HCT116 (cell line): ENCODE measurements at regions not wholly inside any gene's neighbourhood (a gene's known extent, or its start where the extent isn't known, plus 50 kb on each side); places are given as distances from the start of the nearest gene placed in this dataset.

Experiments used
- ATAC-seq: fragments of 200-7000 bp; cut with Tn5 transposase; 2 replicates; pipeline ENCODE4 v1.9.1; 2020; ENCODE audit warnings: mild to moderate bottlenecking, moderate library complexity
- BruUV-seq: library from RNA; stranded (reverse); fragments of 400-500 nt; replicated peaks from 2 replicates; lab custom pipeline; 2021; lab: Mats Ljungman, UMichigan
- CTCF ChIA-PET: fragments of 300-600 bp; sonication (Branson Sonifier 250); formaldehyde crosslinking; loops from one replicate; lab custom pipeline; 2021; ENCODE audit warnings: antibody characterized with exemption; lab: Charles Lee
- POLR2A ChIA-PET: fragments of 300-600, 350-600 bp; sonication (Branson Sonifier 250); formaldehyde crosslinking; loops from one replicate; lab custom pipeline; 2021; ENCODE audit warnings: antibody characterized with exemption; lab: Charles Lee
- RAD21 ChIA-PET, 2 experiments: fragments of 300-600 bp; sonication (Branson Sonifier 250); formaldehyde crosslinking; loops; one replicate each; lab custom pipeline; 2023; ENCODE audit warnings: low total read pairs in 2 of 2; ENCODE audit not compliant: uncharacterized antibody in 2 of 2, unreplicated experiment in 2 of 2, low non-redundant PET in 1 of 2; lab: Charles Lee
- DNase-seq: peaks from one replicate; pipeline ENCODE4 v3.0.0-alpha.2; 2010; ENCODE audit warnings: low read depth, low spot score
- H2AFZ ChIP-seq: fragments of 200-600 bp; shearing (Covaris generic), sonication (generic); 2 replicates; pipeline ENCODE4 v1.6.1; 2017; ENCODE audit warnings: low read depth, mixed run types, mixed read lengths, antibody characterized with exemption, low read length; ENCODE audit not compliant: poor library complexity, severe bottlenecking
- H3K27ac ChIP-seq: 2 replicates; pipeline ENCODE4 v1.5.1; 2012; ENCODE audit warnings: low read depth, low read length
- H3K27me3 ChIP-seq: fragments of 200-600 bp; sonication (generic); 2 replicates; pipeline ENCODE4 v1.6.1; 2016; ENCODE audit warnings: mixed run types, low read length, mixed read lengths; ENCODE audit not compliant: insufficient read depth
- H3K36me3 ChIP-seq, 2 experiments: fragments of 200-500 bp in 1 of 2; fragments of 200-600 bp in 1 of 2; sonication (Bioruptor generic) in 1 of 2; sonication (generic) in 1 of 2; 2 replicates each; pipeline versions ENCODE4 v1.5.1 to v1.6.1; 2014 to 2016; ENCODE audit warnings: low read length in 2 of 2, inconsistent platforms in 1 of 2, mixed read lengths in 1 of 2, mixed run types in 1 of 2; ENCODE audit not compliant: insufficient read depth in 2 of 2, control insufficient read depth in 1 of 2
- H3K4me1 ChIP-seq, 2 experiments: fragments of 200-600 bp in 1 of 2; sonication (generic) in 1 of 2; 2 replicates each; pipeline versions ENCODE4 v1.5.1 to v1.6.1; 2012 to 2017; ENCODE audit warnings: low read length in 2 of 2, inconsistent platforms in 1 of 2, mild to moderate bottlenecking in 1 of 2, mixed read lengths in 1 of 2, mixed run types in 1 of 2, moderate library complexity in 1 of 2; ENCODE audit not compliant: insufficient read depth in 2 of 2, control insufficient read depth in 1 of 2
- H3K4me2 ChIP-seq: fragments of 200-600 bp; sonication (generic); 2 replicates; pipeline ENCODE4 v1.6.1; 2017; ENCODE audit warnings: mixed run types, low read length, mixed read lengths
- H3K4me3 ChIP-seq, 2 experiments: fragments of 200-600 bp in 1 of 2; sonication (generic) in 1 of 2; replicated peaks in 1 of 2; 2 replicates each; pipeline ENCODE4 v1.5.1; 2011 to 2016; ENCODE audit warnings: low read length in 2 of 2, control low read depth in 1 of 2, low read depth in 1 of 2, mild to moderate bottlenecking in 1 of 2, mixed read lengths in 1 of 2, mixed run types in 1 of 2
- H3K79me2 ChIP-seq: fragments of 200-600 bp; sonication (generic); 2 replicates; pipeline ENCODE4 v1.6.1; 2017; ENCODE audit warnings: mild to moderate bottlenecking, mixed run types, low read length, moderate library complexity, mixed read lengths; ENCODE audit not compliant: insufficient read depth
- H3K9ac ChIP-seq: fragments of 200-600 bp; sonication (generic); 2 replicates; pipeline ENCODE4 v1.6.1; 2016; ENCODE audit warnings: low read length, mixed read lengths
- H3K9me2 ChIP-seq: fragments of 200-600 bp; sonication (generic), shearing (Covaris generic); 2 replicates; pipeline ENCODE4 v1.6.1; 2017; ENCODE audit warnings: mixed run types, mild to moderate bottlenecking, moderate library complexity; ENCODE audit not compliant: insufficient read depth
- H3K9me3 ChIP-seq, 2 experiments: fragments of 200-500 bp in 1 of 2; fragments of 200-600 bp in 1 of 2; sonication (Bioruptor generic) in 1 of 2; sonication (generic) in 1 of 2; 2 replicates each; pipeline ENCODE4 v1.6.1; 2014 to 2017; ENCODE audit warnings: low read length in 2 of 2, mixed read lengths in 2 of 2, inconsistent platforms in 1 of 2, low read depth in 1 of 2, mild to moderate bottlenecking in 1 of 2, mixed run types in 1 of 2, moderate library complexity in 1 of 2; ENCODE audit not compliant: control insufficient read depth in 1 of 2, insufficient read depth in 1 of 2
- H4K20me1 ChIP-seq: fragments of 200-600 bp; sonication (generic), shearing (Covaris generic); 2 replicates; pipeline ENCODE4 v1.6.1; 2017; ENCODE audit warnings: mixed run types, mild to moderate bottlenecking, moderate library complexity; ENCODE audit not compliant: insufficient read depth
- CEBPB ChIP-seq: IDR thresholded peaks from 2 replicates; pipeline ENCODE4 v1.6.1; 2012; ENCODE audit warnings: low read depth
- EGR1 ChIP-seq: IDR thresholded peaks from 2 replicates; pipeline ENCODE4 v1.6.1; 2012; ENCODE audit warnings: low read depth
- ELF1 ChIP-seq: IDR thresholded peaks from 2 replicates; pipeline ENCODE4 v1.6.1; 2012; ENCODE audit warnings: low read depth, borderline replicate concordance
- EZH2phosphoT487 ChIP-seq: fragments of 200-600 bp; IDR thresholded peaks from 2 replicates; pipeline ENCODE4 v1.6.1; 2018; ENCODE audit warnings: antibody characterized with exemption, borderline replicate concordance
- FOSL1 ChIP-seq: IDR thresholded peaks from 2 replicates; pipeline ENCODE4 v1.6.1; 2012; ENCODE audit warnings: low read depth
- JUND ChIP-seq: IDR thresholded peaks from 2 replicates; pipeline ENCODE4 v1.6.1; 2012
- POLR2A ChIP-seq: IDR thresholded peaks from 2 replicates; pipeline ENCODE4 v1.7.0; 2011; ENCODE audit warnings: borderline replicate concordance; ENCODE audit not compliant: insufficient read depth, insufficient read length; ENCODE audit errors: extremely low read depth
- POLR2AphosphoS5 ChIP-seq: IDR thresholded peaks from 2 replicates; pipeline ENCODE4 v1.6.1; 2011; ENCODE audit warnings: mild to moderate bottlenecking, low read depth, low read length, moderate library complexity
- RAD21 ChIP-seq: IDR thresholded peaks from 2 replicates; pipeline ENCODE4 v1.6.1; 2012; ENCODE audit warnings: low read depth, mild to moderate bottlenecking
- SIN3A ChIP-seq: IDR thresholded peaks from 2 replicates; pipeline ENCODE4 v1.6.1; 2012; ENCODE audit warnings: low read depth
- TCF7L2 ChIP-seq: IDR thresholded peaks from 2 replicates; pipeline ENCODE4 v1.7.0; 2011; ENCODE audit warnings: borderline replicate concordance, inconsistent platforms; ENCODE audit not compliant: insufficient read depth, insufficient read length; ENCODE audit errors: extremely low read depth
- YY1 ChIP-seq: IDR thresholded peaks from 2 replicates; pipeline ENCODE4 v1.6.1; 2011; ENCODE audit warnings: low read length, low read depth, moderate library complexity, mild to moderate bottlenecking; ENCODE audit not compliant: insufficient replicate concordance; ENCODE audit errors: extremely low read depth
- ZFX ChIP-seq: fragments of 450-650 bp; IDR thresholded peaks from 2 replicates; pipeline ENCODE4 v1.6.1; 2017
- ZNF274 ChIP-seq: fragments of 200-500 bp; sonication (Bioruptor generic); IDR thresholded peaks from 2 replicates; pipeline ENCODE4 v1.6.1; 2014; ENCODE audit warnings: mild to moderate bottlenecking, low read depth, low read length, inconsistent platforms
- intact Hi-C: fragments of 100-400 bp; cut with micrococcal nuclease; formaldehyde crosslinking; loops from 2 replicates; pipeline ENCODE4 v1.10.0; 2022
- TF ChIP-seq, protein P1 (sequence below): IDR thresholded peaks from 2 replicates; pipeline ENCODE4 v1.6.1; 2012
- TF ChIP-seq, protein P2 (sequence below), 3 experiments: fragments of 200-600 bp in 1 of 3; sonication (generic) in 1 of 3; IDR thresholded peaks in 2 of 3; conservative IDR thresholded peaks in 1 of 3; 2 replicates each; pipeline ENCODE4 v1.5.1; 2012 to 2017; ENCODE audit warnings: low read depth in 2 of 3, low read length in 2 of 3, antibody characterized with exemption in 1 of 3, borderline replicate concordance in 1 of 3, control low read depth in 1 of 3, mild to moderate bottlenecking in 1 of 3, mixed read lengths in 1 of 3, mixed run types in 1 of 3, moderate library complexity in 1 of 3; ENCODE audit not compliant: insufficient read depth in 1 of 3
- TF ChIP-seq, protein P3 (sequence below): IDR thresholded peaks from 2 replicates; pipeline ENCODE4 v1.6.1; 2012
- TF ChIP-seq, protein P4 (sequence below): IDR thresholded peaks from 2 replicates; pipeline ENCODE4 v1.6.1; 2012; ENCODE audit warnings: low read depth

DNA sequence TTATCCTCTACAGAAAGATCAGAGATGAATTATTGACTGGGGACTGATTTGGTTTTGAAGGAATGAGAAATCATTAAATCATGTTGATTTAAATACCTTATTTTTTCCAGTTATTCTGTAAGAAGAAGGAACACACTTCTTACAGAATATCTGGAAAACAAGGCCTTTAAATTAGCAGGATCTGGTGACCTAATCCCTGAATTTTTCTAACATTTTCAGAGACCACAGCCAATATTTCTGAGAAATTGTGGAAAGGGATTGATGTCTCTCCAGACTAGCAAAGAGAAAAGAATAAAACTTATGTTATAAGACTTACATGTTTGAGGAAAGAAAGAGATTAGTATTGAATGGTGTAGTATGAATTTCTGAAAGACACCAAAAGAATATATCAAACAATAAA lies 104.0 kb downstream of the KCNE4 start:
- POLR2A ChIA-PET: no interaction called here
- no peaks in the 10 kb centered on the region for H3K9me3 ChIP-seq
- H3K4me1 ChIP-seq: no peaks in the 10 kb centered on the region
- CTCF ChIA-PET: no interaction called here
- TF ChIP-seq JUND (no peak), YY1 (no peak), CEBPB (no peak), RAD21 (no peak), ZFX (no peak), POLR2AphosphoS5 (no peak), ELF1 (no peak), ZNF274 (no peak), EGR1 (no peak), EZH2phosphoT487 (no peak), FOSL1 (no peak), TCF7L2 (no peak), SIN3A (no peak), POLR2A (no peak)
- TF ChIP-seq, protein P1, sequence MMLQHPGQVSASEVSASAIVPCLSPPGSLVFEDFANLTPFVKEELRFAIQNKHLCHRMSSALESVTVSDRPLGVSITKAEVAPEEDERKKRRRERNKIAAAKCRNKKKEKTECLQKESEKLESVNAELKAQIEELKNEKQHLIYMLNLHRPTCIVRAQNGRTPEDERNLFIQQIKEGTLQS: no peak
- TF ChIP-seq, protein P2, sequence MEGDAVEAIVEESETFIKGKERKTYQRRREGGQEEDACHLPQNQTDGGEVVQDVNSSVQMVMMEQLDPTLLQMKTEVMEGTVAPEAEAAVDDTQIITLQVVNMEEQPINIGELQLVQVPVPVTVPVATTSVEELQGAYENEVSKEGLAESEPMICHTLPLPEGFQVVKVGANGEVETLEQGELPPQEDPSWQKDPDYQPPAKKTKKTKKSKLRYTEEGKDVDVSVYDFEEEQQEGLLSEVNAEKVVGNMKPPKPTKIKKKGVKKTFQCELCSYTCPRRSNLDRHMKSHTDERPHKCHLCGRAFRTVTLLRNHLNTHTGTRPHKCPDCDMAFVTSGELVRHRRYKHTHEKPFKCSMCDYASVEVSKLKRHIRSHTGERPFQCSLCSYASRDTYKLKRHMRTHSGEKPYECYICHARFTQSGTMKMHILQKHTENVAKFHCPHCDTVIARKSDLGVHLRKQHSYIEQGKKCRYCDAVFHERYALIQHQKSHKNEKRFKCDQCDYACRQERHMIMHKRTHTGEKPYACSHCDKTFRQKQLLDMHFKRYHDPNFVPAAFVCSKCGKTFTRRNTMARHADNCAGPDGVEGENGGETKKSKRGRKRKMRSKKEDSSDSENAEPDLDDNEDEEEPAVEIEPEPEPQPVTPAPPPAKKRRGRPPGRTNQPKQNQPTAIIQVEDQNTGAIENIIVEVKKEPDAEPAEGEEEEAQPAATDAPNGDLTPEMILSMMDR (IDR thresholded peaks at IDR 0.05 in 2 of 3, conservative IDR thresholded peaks at IDR 0.05 in 1 of 3; ENCODE audit: borderline replicate concordance in 1 of 3, insufficient read depth in 1 of 3, low read depth in 2 of 3, low read length in 2 of 3): no peak
- TF ChIP-seq, protein P3, sequence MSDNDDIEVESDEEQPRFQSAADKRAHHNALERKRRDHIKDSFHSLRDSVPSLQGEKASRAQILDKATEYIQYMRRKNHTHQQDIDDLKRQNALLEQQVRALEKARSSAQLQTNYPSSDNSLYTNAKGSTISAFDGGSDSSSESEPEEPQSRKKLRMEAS: no peak
- TF ChIP-seq, protein P4, sequence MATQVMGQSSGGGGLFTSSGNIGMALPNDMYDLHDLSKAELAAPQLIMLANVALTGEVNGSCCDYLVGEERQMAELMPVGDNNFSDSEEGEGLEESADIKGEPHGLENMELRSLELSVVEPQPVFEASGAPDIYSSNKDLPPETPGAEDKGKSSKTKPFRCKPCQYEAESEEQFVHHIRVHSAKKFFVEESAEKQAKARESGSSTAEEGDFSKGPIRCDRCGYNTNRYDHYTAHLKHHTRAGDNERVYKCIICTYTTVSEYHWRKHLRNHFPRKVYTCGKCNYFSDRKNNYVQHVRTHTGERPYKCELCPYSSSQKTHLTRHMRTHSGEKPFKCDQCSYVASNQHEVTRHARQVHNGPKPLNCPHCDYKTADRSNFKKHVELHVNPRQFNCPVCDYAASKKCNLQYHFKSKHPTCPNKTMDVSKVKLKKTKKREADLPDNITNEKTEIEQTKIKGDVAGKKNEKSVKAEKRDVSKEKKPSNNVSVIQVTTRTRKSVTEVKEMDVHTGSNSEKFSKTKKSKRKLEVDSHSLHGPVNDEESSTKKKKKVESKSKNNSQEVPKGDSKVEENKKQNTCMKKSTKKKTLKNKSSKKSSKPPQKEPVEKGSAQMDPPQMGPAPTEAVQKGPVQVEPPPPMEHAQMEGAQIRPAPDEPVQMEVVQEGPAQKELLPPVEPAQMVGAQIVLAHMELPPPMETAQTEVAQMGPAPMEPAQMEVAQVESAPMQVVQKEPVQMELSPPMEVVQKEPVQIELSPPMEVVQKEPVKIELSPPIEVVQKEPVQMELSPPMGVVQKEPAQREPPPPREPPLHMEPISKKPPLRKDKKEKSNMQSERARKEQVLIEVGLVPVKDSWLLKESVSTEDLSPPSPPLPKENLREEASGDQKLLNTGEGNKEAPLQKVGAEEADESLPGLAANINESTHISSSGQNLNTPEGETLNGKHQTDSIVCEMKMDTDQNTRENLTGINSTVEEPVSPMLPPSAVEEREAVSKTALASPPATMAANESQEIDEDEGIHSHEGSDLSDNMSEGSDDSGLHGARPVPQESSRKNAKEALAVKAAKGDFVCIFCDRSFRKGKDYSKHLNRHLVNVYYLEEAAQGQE: no peak
- TF ChIP-seq, all 23 proteins: peak for 0
- H3K4me3 ChIP-seq: no peak overlapping the region
- H3K27ac ChIP-seq: no peak overlapping the region
- intact Hi-C loops: no loop called here
- RAD21 ChIA-PET: no interaction called here
- no peaks in the 10 kb centered on the region for H4K20me1 ChIP-seq
- no peak for ATAC-seq
- no peaks in the 10 kb centered on the region for H3K9me2 ChIP-seq
- no peak overlapping the region for H2AFZ ChIP-seq
- H3K79me2 ChIP-seq: no peaks in the 10 kb centered on the region
- H3K36me3 ChIP-seq: no peaks in the 10 kb centered on the region
- H3K4me2 ChIP-seq: no peak overlapping the region
- no peak for DNase-seq
- no peaks in the 10 kb centered on the region for H3K27me3 ChIP-seq
- no TSS peak for BruUV-seq
- H3K9ac ChIP-seq: no peak overlapping the region
